DOHH2 (cell line): ENCODE measurements at regions not wholly inside any gene's neighbourhood (a gene's known extent, or its start where the extent isn't known, plus 50 kb on each side); places are given as distances from the start of the nearest gene placed in this dataset.

ENCODE experiments used
- H3F3A ChIP-seq: fragments of 200-600 bp; sonication (generic), shearing (Covaris generic); 2 replicates; pipeline ENCODE4 v1.6.0; 2016; ENCODE audit warnings: antibody characterized with exemption, mild to moderate bottlenecking; ENCODE audit not compliant: control insufficient read depth, insufficient read depth
- H3K27ac ChIP-seq: fragments of 200-600 bp; sonication (generic); 2 replicates; pipeline ENCODE4 v1.5.1; 2014; ENCODE audit warnings: low read depth, mild to moderate bottlenecking, low read length, moderate library complexity
- H3K27me3 ChIP-seq: fragments of 200-600 bp; sonication (generic); 2 replicates; pipeline ENCODE4 v1.6.1; 2014; ENCODE audit warnings: mild to moderate bottlenecking, low read length, mixed read lengths; ENCODE audit not compliant: control insufficient read depth
- H3K36me3 ChIP-seq: fragments of 200-600 bp; sonication (generic); 2 replicates; pipeline ENCODE4 v1.6.1; 2014; ENCODE audit warnings: mild to moderate bottlenecking, low read length, moderate library complexity, mixed read lengths; ENCODE audit not compliant: control insufficient read depth
- H3K4me1 ChIP-seq: fragments of 200-600 bp; sonication (generic); 2 replicates; pipeline ENCODE4 v1.6.1; 2014; ENCODE audit warnings: mild to moderate bottlenecking, low read length, mixed read lengths; ENCODE audit not compliant: control insufficient read depth
- H3K4me2 ChIP-seq: fragments of 200-600 bp; sonication (generic); 2 replicates; pipeline ENCODE4 v1.6.0; 2014; ENCODE audit warnings: mild to moderate bottlenecking, low read length, moderate library complexity
- H3K4me3 ChIP-seq: fragments of 200-600 bp; sonication (generic); 2 replicates; pipeline ENCODE4 v1.5.1; 2014; ENCODE audit warnings: mild to moderate bottlenecking, low read length, mixed read lengths
- H3K79me2 ChIP-seq: fragments of 200-600 bp; sonication (generic); 2 replicates; pipeline ENCODE4 v1.6.1; 2014; ENCODE audit warnings: mild to moderate bottlenecking, low read length, mixed read lengths; ENCODE audit not compliant: control insufficient read depth
- H3K9me2 ChIP-seq: fragments of 200-600 bp; sonication (generic); replicated peaks from 2 replicates; pipeline ENCODE4 v1.6.1; 2014; ENCODE audit warnings: mild to moderate bottlenecking, low read length, mixed read lengths; ENCODE audit not compliant: control insufficient read depth
- H3K9me3 ChIP-seq: fragments of 200-600 bp; sonication (generic); 2 replicates; pipeline ENCODE4 v1.6.1; 2014; ENCODE audit warnings: antibody characterized with exemption, low read length, mixed read lengths; ENCODE audit not compliant: control insufficient read depth, insufficient read depth
- H4K20me1 ChIP-seq: fragments of 200-600 bp; sonication (generic); 2 replicates; pipeline ENCODE4 v1.6.0; 2014; ENCODE audit warnings: low read depth, mild to moderate bottlenecking, antibody characterized with exemption, low read length, moderate library complexity; ENCODE audit not compliant: control insufficient read depth, insufficient read depth
- CTCF ChIP-seq: fragments of 200-600 bp; sonication (generic); IDR thresholded peaks from one replicate; pipeline ENCODE4 v1.5.1; 2014; ENCODE audit warnings: antibody characterized with exemption, mild to moderate bottlenecking, low read depth, low read length; ENCODE audit not compliant: poor library complexity, severe bottlenecking
- EZH2phosphoT487 ChIP-seq: fragments of 200-600 bp; sonication (generic); IDR thresholded peaks from 2 replicates; pipeline ENCODE4 v1.6.1; 2017; ENCODE audit warnings: borderline replicate concordance, mild to moderate bottlenecking, antibody characterized with exemption, low read length, moderate library complexity, mixed read lengths

GRCh38 chr1:10936998-10937901, 75.2 kb upstream of the TARDBP start:
- Histone ChIP-seq H3K9me3 (no peaks in the 10 kb centered on the region), H3K9me2 (no peaks in the 10 kb centered on the region), H4K20me1 (no peaks in the 10 kb centered on the region), H3K27me3 (no peaks in the 10 kb centered on the region), H3K79me2 (no peaks in the 10 kb centered on the region), H3F3A (no peaks in the 10 kb centered on the region), H3K27ac (no peak overlapping the region), H3K4me2 (no peak overlapping the region), H3K4me3 (no peak overlapping the region), H3K4me1 (peaks cover 26% of the 10 kb centered on the region), H3K36me3 (no peaks in the 10 kb centered on the region)
- no peak for TF ChIP-seq CTCF
- TF ChIP-seq EZH2phosphoT487: no peak

GRCh38 chr1:10938741-10939417, 73.6 kb upstream of the TARDBP start:
- H3K9me3 ChIP-seq: no peaks in the 10 kb centered on the region
- H3K4me3 ChIP-seq: no peak overlapping the region
- peaks cover 7% of the 10 kb centered on the region for H3K27me3 ChIP-seq
- no peaks in the 10 kb centered on the region for H3K36me3 ChIP-seq
- no peak overlapping the region for H3K4me2 ChIP-seq
- peaks cover 42% of the 10 kb centered on the region for H3K4me1 ChIP-seq
- H4K20me1 ChIP-seq: no peaks in the 10 kb centered on the region
- H3K79me2 ChIP-seq: no peaks in the 10 kb centered on the region
- no peaks in the 10 kb centered on the region for H3K9me2 ChIP-seq
- no peak overlapping the region for H3K27ac ChIP-seq
- H3F3A ChIP-seq: no peaks in the 10 kb centered on the region
- TF ChIP-seq EZH2phosphoT487 (no peak), CTCF (no peak)

- Histone ChIP-seq H3K9me2 (no peaks in the 10 kb centered on the region), H3K27ac (no peak overlapping the region), H3F3A (no peaks in the 10 kb centered on the region), H3K4me3 (no peak overlapping the region), H3K36me3 (no peaks in the 10 kb centered on the region), H3K9me3 (no peaks in the 10 kb centered on the region), H3K4me2 (peak overlapping the region; percentile 53), H3K4me1 (peaks cover 42% of the 10 kb centered on the region), H4K20me1 (no peaks in the 10 kb centered on the region), H3K27me3 (peaks cover 15% of the 10 kb centered on the region), H3K79me2 (no peaks in the 10 kb centered on the region)
- TF ChIP-seq CTCF: no peak
- no peak for TF ChIP-seq EZH2phosphoT487
These were observed 72.6 kb upstream of the TARDBP start for GRCh38 chr1:10939654-10940450.
